ENCODE measurements at regions not wholly inside any gene's neighbourhood (a gene's known extent, or its start where the extent isn't known, plus 50 kb on each side); places are given as distances from the start of the nearest gene placed in this dataset.

- no peaks in the 10 kb centered on the region for H3K4me1 Mint-ChIP-seq
- 63% methylated on average over 1 of the region's 3 CpGs for WGBS (ENCODE audit: insufficient coverage)
- ATAC-seq (replicated peaks in 1 of 4): no peak
- H3K27ac ChIP-seq (ENCODE audit: low read length): no peak overlapping the region
- H3K4me3 Mint-ChIP-seq: no peak overlapping the region
- no peaks in the 10 kb centered on the region for H3K9me3 ChIP-seq
- H3K27me3 ChIP-seq (replicated peaks in 1 of 2; ENCODE audit: control insufficient read depth in 2 of 2, extremely low read depth in 1 of 2, insufficient read depth in 2 of 2, low read length in 1 of 2): peaks cover 0 to 5% of the 10 kb centered on the region in 2 experiments
- POLR2A ChIA-PET: no interaction called here
- CTCF ChIA-PET: interaction anchor here in 1 of 2 donors (1.0 kb wide), 1 partner anchor 11 kb away, joined by 3 read pairs; no protein-coding TSS in a partner anchor
- no peaks in the 10 kb centered on the region for H3K9me3 Mint-ChIP-seq
- H3K36me3 Mint-ChIP-seq: no peaks in the 10 kb centered on the region
- H3K36me3 ChIP-seq (ENCODE audit: control insufficient read depth in 2 of 2, extremely low read depth in 1 of 2, insufficient read depth in 1 of 2, low read length in 1 of 2): no peaks in the 10 kb centered on the region
- H3K4me3 ChIP-seq (ENCODE audit: control insufficient read depth in 1 of 2, extremely low read depth in 1 of 2, low read length in 1 of 2): no peak overlapping the region
- H3K27me3 Mint-ChIP-seq: peaks cover 15 to 31% of the 10 kb centered on the region in 2 donors
- H3K4me1 ChIP-seq (ENCODE audit: control insufficient read depth in 1 of 2, extremely low read depth in 1 of 2, insufficient read depth in 2 of 2, low read length in 2 of 2): no peaks in the 10 kb centered on the region
- no peak overlapping the region for H3K27ac Mint-ChIP-seq
- no peak for DNase-seq
Measured at GRCh38 chr12:13318231-13319015, 121.9 kb downstream of the EMP1 start.

- WGBS (ENCODE audit: insufficient coverage): 67% methylated on average over 3 of the region's 7 CpGs
- H3K4me3 Mint-ChIP-seq: no peak overlapping the region
- no peaks in the 10 kb centered on the region for H3K4me1 Mint-ChIP-seq
- no peaks in the 10 kb centered on the region for H3K36me3 Mint-ChIP-seq
- H3K27me3 Mint-ChIP-seq: peaks cover 15 to 32% of the 10 kb centered on the region in 2 donors
- CTCF ChIA-PET: no interaction called here
- ATAC-seq (replicated peaks in 1 of 4): no peak
- no peaks in the 10 kb centered on the region for H3K9me3 Mint-ChIP-seq
- no peaks in the 10 kb centered on the region for H3K4me1 ChIP-seq (ENCODE audit: control insufficient read depth in 1 of 2, extremely low read depth in 1 of 2, insufficient read depth in 2 of 2, low read length in 2 of 2)
- no peak for DNase-seq
- H3K27ac ChIP-seq (ENCODE audit: low read length): no peak overlapping the region
- no peaks in the 10 kb centered on the region for H3K9me3 ChIP-seq
- H3K4me3 ChIP-seq (ENCODE audit: control insufficient read depth in 1 of 2, extremely low read depth in 1 of 2, low read length in 1 of 2): no peak overlapping the region
- H3K36me3 ChIP-seq (ENCODE audit: control insufficient read depth in 2 of 2, extremely low read depth in 1 of 2, insufficient read depth in 1 of 2, low read length in 1 of 2): no peaks in the 10 kb centered on the region
- no peak overlapping the region for H3K27ac Mint-ChIP-seq
- POLR2A ChIA-PET: no interaction called here
- H3K27me3 ChIP-seq (replicated peaks in 1 of 2; ENCODE audit: control insufficient read depth in 2 of 2, extremely low read depth in 1 of 2, insufficient read depth in 2 of 2, low read length in 1 of 2): peaks cover 0 to 5% of the 10 kb centered on the region in 2 experiments
Measured at GRCh38 chr12:13316587-13317246, 120.2 kb downstream of the EMP1 start.

DNA sequence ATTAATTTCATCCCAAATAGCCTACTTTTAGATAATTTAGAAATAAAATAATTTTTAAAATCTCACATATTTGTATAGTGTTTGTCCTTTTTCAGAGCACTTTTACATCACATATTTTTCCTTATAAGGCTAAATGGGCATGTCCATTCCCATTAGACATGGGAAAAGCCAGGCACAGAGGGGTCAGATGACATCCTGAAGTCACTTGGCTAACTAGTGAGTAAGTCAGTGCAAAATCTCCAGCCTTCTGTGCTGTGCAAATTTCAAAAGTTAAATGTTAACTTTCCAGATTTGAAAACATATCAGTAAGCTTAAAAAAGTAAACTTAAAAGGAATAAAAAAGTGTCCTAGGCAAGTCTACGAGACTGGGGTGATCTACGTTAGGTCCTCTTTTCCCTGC is 117.4 kb downstream of the EMP1 start:
- H3K9me3 Mint-ChIP-seq: no peaks in the 10 kb centered on the region
- ChIA-PET POLR2A (no interaction called here), CTCF (no interaction called here)
- Histone ChIP-seq H3K36me3 (ENCODE audit: control insufficient read depth in 2 of 2, extremely low read depth in 1 of 2, insufficient read depth in 1 of 2, low read length in 1 of 2) (no peaks in the 10 kb centered on the region), H3K4me1 (ENCODE audit: control insufficient read depth in 1 of 2, extremely low read depth in 1 of 2, insufficient read depth in 2 of 2, low read length in 2 of 2) (no peaks in the 10 kb centered on the region), H3K4me3 (ENCODE audit: control insufficient read depth in 1 of 2, extremely low read depth in 1 of 2, low read length in 1 of 2) (no peak overlapping the region), H3K27ac (ENCODE audit: low read length) (no peak overlapping the region), H3K9me3 (no peaks in the 10 kb centered on the region), H3K27me3 (replicated peaks in 1 of 2; ENCODE audit: control insufficient read depth in 2 of 2, extremely low read depth in 1 of 2, insufficient read depth in 2 of 2, low read length in 1 of 2) (peaks cover 0 to 2% of the 10 kb centered on the region in 2 experiments)
- H3K27ac Mint-ChIP-seq: no peak overlapping the region
- DNase-seq (no peak), ATAC-seq (replicated peaks in 1 of 4) (no peak)
- WGBS (ENCODE audit: insufficient coverage): 75% methylated on average over 2 of the region's 2 CpGs
- H3K4me3 Mint-ChIP-seq: no peak overlapping the region
- H3K36me3 Mint-ChIP-seq: no peaks in the 10 kb centered on the region
- peaks cover 9 to 32% of the 10 kb centered on the region in 2 donors for H3K27me3 Mint-ChIP-seq
- no peaks in the 10 kb centered on the region for H3K4me1 Mint-ChIP-seq

GRCh38 chr12:13311551-13311950 is 115.0 kb downstream of the EMP1 start:
- ATAC-seq (replicated peaks in 1 of 4): no peak
- no peak for DNase-seq
- H3K9me3 Mint-ChIP-seq: no peaks in the 10 kb centered on the region
- POLR2A ChIA-PET: no interaction called here
- no peaks in the 10 kb centered on the region for H3K4me1 Mint-ChIP-seq
- no peaks in the 10 kb centered on the region for H3K36me3 Mint-ChIP-seq
- Histone ChIP-seq H3K27me3 (replicated peaks in 1 of 2; ENCODE audit: control insufficient read depth in 2 of 2, extremely low read depth in 1 of 2, insufficient read depth in 2 of 2, low read length in 1 of 2) (no peaks in the 10 kb centered on the region), H3K27ac (ENCODE audit: low read length) (no peak overlapping the region), H3K36me3 (ENCODE audit: control insufficient read depth in 2 of 2, extremely low read depth in 1 of 2, insufficient read depth in 1 of 2, low read length in 1 of 2) (no peaks in the 10 kb centered on the region), H3K9me3 (no peaks in the 10 kb centered on the region), H3K4me1 (ENCODE audit: control insufficient read depth in 1 of 2, extremely low read depth in 1 of 2, insufficient read depth in 2 of 2, low read length in 2 of 2) (no peaks in the 10 kb centered on the region), H3K4me3 (ENCODE audit: control insufficient read depth in 1 of 2, extremely low read depth in 1 of 2, low read length in 1 of 2) (no peak overlapping the region)
- no peak overlapping the region for H3K27ac Mint-ChIP-seq
- H3K27me3 Mint-ChIP-seq: peaks cover 15 to 41% of the 10 kb centered on the region in 2 donors
- CTCF ChIA-PET: no interaction called here
- H3K4me3 Mint-ChIP-seq: no peak overlapping the region
- WGBS (ENCODE audit: insufficient coverage): 30% methylated on average over 2 of the region's 4 CpGs

GRCh38 chr12:13307143-13307816 is 110.8 kb downstream of the EMP1 start:
- no peak for ATAC-seq (replicated peaks in 1 of 4)
- peaks cover 18 to 36% of the 10 kb centered on the region in 2 donors for H3K27me3 Mint-ChIP-seq
- WGBS (ENCODE audit: insufficient coverage): 47% methylated on average over 3 of the region's 4 CpGs

DNA sequence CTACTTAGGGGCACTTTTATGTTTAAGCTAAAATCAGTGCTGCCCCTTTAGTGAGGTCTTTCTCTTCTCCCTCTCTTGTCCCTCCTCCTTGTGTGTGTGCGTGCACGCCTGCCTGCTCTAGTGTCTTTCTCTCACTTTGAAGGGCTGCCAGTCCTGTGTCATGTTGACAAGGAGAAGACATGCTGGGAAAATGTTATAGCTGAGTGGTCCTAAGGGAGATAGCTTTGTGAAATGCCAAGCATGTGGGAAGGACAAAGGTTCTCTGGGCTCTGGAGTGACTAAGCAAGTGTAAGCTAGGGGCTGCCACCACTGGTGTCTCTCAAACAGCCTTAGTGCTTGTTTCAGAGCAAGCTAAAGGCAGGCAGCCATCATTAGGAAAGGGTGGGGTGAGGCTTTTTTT is 108.4 kb downstream of the EMP1 start:
- Histone ChIP-seq H3K36me3 (ENCODE audit: control insufficient read depth in 2 of 2, extremely low read depth in 1 of 2, insufficient read depth in 1 of 2, low read length in 1 of 2) (no peaks in the 10 kb centered on the region), H3K9me3 (no peaks in the 10 kb centered on the region), H3K27me3 (replicated peaks in 1 of 2; ENCODE audit: control insufficient read depth in 2 of 2, extremely low read depth in 1 of 2, insufficient read depth in 2 of 2, low read length in 1 of 2) (peaks cover 0 to 3% of the 10 kb centered on the region in 2 experiments), H3K4me3 (ENCODE audit: control insufficient read depth in 1 of 2, extremely low read depth in 1 of 2, low read length in 1 of 2) (no peak overlapping the region), H3K27ac (ENCODE audit: low read length) (no peak overlapping the region), H3K4me1 (ENCODE audit: control insufficient read depth in 1 of 2, extremely low read depth in 1 of 2, insufficient read depth in 2 of 2, low read length in 2 of 2) (no peaks in the 10 kb centered on the region)
- H3K27ac Mint-ChIP-seq: no peak overlapping the region
- ChIA-PET POLR2A (no interaction called here), CTCF (no interaction called here)
- WGBS (ENCODE audit: insufficient coverage): no CpG with 5 or more reads among the region's 2 CpGs
- no peak for ATAC-seq (replicated peaks in 1 of 4)
- H3K4me1 Mint-ChIP-seq: no peaks in the 10 kb centered on the region
- DNase-seq: no peak
- H3K9me3 Mint-ChIP-seq: no peaks in the 10 kb centered on the region
- no peaks in the 10 kb centered on the region for H3K36me3 Mint-ChIP-seq
- peaks cover 18 to 33% of the 10 kb centered on the region in 2 donors for H3K27me3 Mint-ChIP-seq
- no peak overlapping the region for H3K4me3 Mint-ChIP-seq

More at GRCh38 chr12:13307143-13307816, 110.8 kb downstream of the EMP1 start:
- Mint-ChIP-seq H3K4me3 (no peak overlapping the region), H3K4me1 (no peaks in the 10 kb centered on the region), H3K36me3 (no peaks in the 10 kb centered on the region), H3K9me3 (no peaks in the 10 kb centered on the region), H3K27ac (no peak overlapping the region)
- Histone ChIP-seq H3K4me1 (ENCODE audit: control insufficient read depth in 1 of 2, extremely low read depth in 1 of 2, insufficient read depth in 2 of 2, low read length in 2 of 2) (no peaks in the 10 kb centered on the region), H3K9me3 (no peaks in the 10 kb centered on the region), H3K27ac (ENCODE audit: low read length) (no peak overlapping the region), H3K27me3 (replicated peaks in 1 of 2; ENCODE audit: control insufficient read depth in 2 of 2, extremely low read depth in 1 of 2, insufficient read depth in 2 of 2, low read length in 1 of 2) (no peaks in the 10 kb centered on the region), H3K4me3 (ENCODE audit: control insufficient read depth in 1 of 2, extremely low read depth in 1 of 2, low read length in 1 of 2) (no peak overlapping the region), H3K36me3 (ENCODE audit: control insufficient read depth in 2 of 2, extremely low read depth in 1 of 2, insufficient read depth in 1 of 2, low read length in 1 of 2) (no peaks in the 10 kb centered on the region)
- ChIA-PET POLR2A (no interaction called here), CTCF (no interaction called here)
- no peak for DNase-seq
